MG63 (cell line): ENCODE measurements at regions not wholly inside any gene's neighbourhood (a gene's known extent, or its start where the extent isn't known, plus 50 kb on each side); places are given as distances from the start of the nearest gene placed in this dataset.

Experiments
- DNase-seq: peaks from one replicate; pipeline ENCODE4 v3.0.0-alpha.2; 2020
- H3K27me3 ChIP-seq: fragments of 250-450 bp; sonication (Bioruptor Pico); 2 replicates; pipeline ENCODE4 v1.5.1; 2020; ENCODE audit warnings: mild to moderate bottlenecking, moderate library complexity
- H3K36me3 ChIP-seq: fragments of 250-450 bp; sonication (Bioruptor Pico); 2 replicates; pipeline ENCODE4 v1.5.1; 2020; ENCODE audit warnings: mild to moderate bottlenecking, moderate library complexity
- H3K4me3 ChIP-seq: fragments of 250-450 bp; sonication (Bioruptor Pico); 2 replicates; pipeline ENCODE4 v1.5.1; 2020; ENCODE audit warnings: mild to moderate bottlenecking, moderate library complexity
- H3K9me3 ChIP-seq: fragments of 250-450 bp; sonication (Bioruptor Pico); 2 replicates; pipeline ENCODE4 v1.5.1; 2020; ENCODE audit warnings: mild to moderate bottlenecking, moderate library complexity

GRCh38 chr2:103222969-103223368 lies 461.1 kb downstream of the TMEM182 start:
- no peak for DNase-seq
- Histone ChIP-seq H3K27me3 (no peaks in the 10 kb centered on the region), H3K9me3 (no peaks in the 10 kb centered on the region), H3K36me3 (no peaks in the 10 kb centered on the region), H3K4me3 (no peak overlapping the region)

- no peaks in the 10 kb centered on the region for H3K9me3 ChIP-seq
- no peak for DNase-seq
- H3K27me3 ChIP-seq = no peaks in the 10 kb centered on the region
- no peak overlapping the region for H3K4me3 ChIP-seq
- H3K36me3 ChIP-seq = no peaks in the 10 kb centered on the region
These were observed 469.0 kb downstream of the TMEM182 start for GRCh38 chr2:103230796-103231195.

- H3K36me3 ChIP-seq = no peaks in the 10 kb centered on the region
- no peaks in the 10 kb centered on the region for H3K9me3 ChIP-seq
- no peak overlapping the region for H3K4me3 ChIP-seq
- no peaks in the 10 kb centered on the region for H3K27me3 ChIP-seq
- no peak for DNase-seq
These were observed 471.0 kb downstream of the TMEM182 start for GRCh38 chr2:103232865-103233264.

- Histone ChIP-seq H3K27me3 (no peaks in the 10 kb centered on the region), H3K9me3 (no peaks in the 10 kb centered on the region), H3K4me3 (no peak overlapping the region), H3K36me3 (no peaks in the 10 kb centered on the region)
- no peak for DNase-seq
These were observed 471.9 kb downstream of the TMEM182 start for GRCh38 chr2:103233691-103234090.

- Histone ChIP-seq H3K36me3 (no peaks in the 10 kb centered on the region), H3K27me3 (no peaks in the 10 kb centered on the region), H3K4me3 (no peak overlapping the region), H3K9me3 (no peaks in the 10 kb centered on the region)
- no peak for DNase-seq
These were observed 473.5 kb downstream of the TMEM182 start for GRCh38 chr2:103235283-103235682.

- Histone ChIP-seq H3K9me3 (no peaks in the 10 kb centered on the region), H3K27me3 (no peaks in the 10 kb centered on the region), H3K4me3 (no peak overlapping the region), H3K36me3 (no peaks in the 10 kb centered on the region)
- DNase-seq = no peak
These were observed 487.6 kb downstream of the TMEM182 start for GRCh38 chr2:103249462-103249861.

- Histone ChIP-seq H3K4me3 (no peak overlapping the region), H3K9me3 (no peaks in the 10 kb centered on the region), H3K27me3 (no peaks in the 10 kb centered on the region), H3K36me3 (no peaks in the 10 kb centered on the region)
- DNase-seq = no peak
These were observed 490.9 kb downstream of the TMEM182 start for GRCh38 chr2:103252781-103253180.

- H3K36me3 ChIP-seq = no peaks in the 10 kb centered on the region
- H3K9me3 ChIP-seq = no peaks in the 10 kb centered on the region
- no peak overlapping the region for H3K4me3 ChIP-seq
- DNase-seq = no peak
- H3K27me3 ChIP-seq = no peaks in the 10 kb centered on the region
These were observed 492.8 kb downstream of the TMEM182 start for GRCh38 chr2:103254611-103255010.

- no peaks in the 10 kb centered on the region for H3K27me3 ChIP-seq
- H3K36me3 ChIP-seq = no peaks in the 10 kb centered on the region
- H3K9me3 ChIP-seq = no peaks in the 10 kb centered on the region
- H3K4me3 ChIP-seq = no peak overlapping the region
- no peak for DNase-seq
These were observed 502.4 kb downstream of the TMEM182 start for GRCh38 chr2:103264058-103264768.

GRCh38 chr2:103265521-103265920 lies 503.7 kb downstream of the TMEM182 start:
- no peaks in the 10 kb centered on the region for H3K27me3 ChIP-seq
- no peak for DNase-seq
- H3K36me3 ChIP-seq = no peaks in the 10 kb centered on the region
- H3K9me3 ChIP-seq = no peaks in the 10 kb centered on the region
- H3K4me3 ChIP-seq = no peak overlapping the region

- Histone ChIP-seq H3K27me3 (no peaks in the 10 kb centered on the region), H3K36me3 (no peaks in the 10 kb centered on the region), H3K9me3 (no peaks in the 10 kb centered on the region), H3K4me3 (no peak overlapping the region)
- DNase-seq = no peak
These were observed 507.1 kb downstream of the TMEM182 start for GRCh38 chr2:103268841-103269498.

- no peaks in the 10 kb centered on the region for H3K9me3 ChIP-seq
- H3K27me3 ChIP-seq = no peaks in the 10 kb centered on the region
- H3K4me3 ChIP-seq = no peak overlapping the region
- no peak for DNase-seq
- no peaks in the 10 kb centered on the region for H3K36me3 ChIP-seq
These were observed 515.0 kb downstream of the TMEM182 start for GRCh38 chr2:103276869-103277268.

- H3K36me3 ChIP-seq = no peaks in the 10 kb centered on the region
- no peak for DNase-seq
These were observed 522.9 kb downstream of the TMEM182 start for GRCh38 chr2:103284750-103285149.

GRCh38 chr2:103285354-103285753 lies 523.5 kb downstream of the TMEM182 start:
- DNase-seq = no peak
- H3K27me3 ChIP-seq = no peaks in the 10 kb centered on the region; the same call in 1 of the 2 replicates
- H3K4me3 ChIP-seq = no peak overlapping the region
- H3K36me3 ChIP-seq = no peaks in the 10 kb centered on the region
- H3K9me3 ChIP-seq = no peaks in the 10 kb centered on the region

More at GRCh38 chr2:103284750-103285149, 522.9 kb downstream of the TMEM182 start:
- no peaks in the 10 kb centered on the region; the same call in 1 of the 2 replicates for H3K27me3 ChIP-seq
- H3K4me3 ChIP-seq = no peak overlapping the region
- H3K9me3 ChIP-seq = no peaks in the 10 kb centered on the region

GRCh38 chr2:103287746-103288145 lies 525.9 kb downstream of the TMEM182 start:
- H3K36me3 ChIP-seq = no peaks in the 10 kb centered on the region
- no peak for DNase-seq
- no peaks in the 10 kb centered on the region; the same call in 1 of the 2 replicates for H3K27me3 ChIP-seq
- no peak overlapping the region for H3K4me3 ChIP-seq
- H3K9me3 ChIP-seq = no peaks in the 10 kb centered on the region

- no peak for DNase-seq
- H3K36me3 ChIP-seq = no peaks in the 10 kb centered on the region
- no peak overlapping the region for H3K4me3 ChIP-seq
- no peaks in the 10 kb centered on the region; the same call in 1 of the 2 replicates for H3K27me3 ChIP-seq
- no peaks in the 10 kb centered on the region for H3K9me3 ChIP-seq
These were observed 526.9 kb downstream of the TMEM182 start for GRCh38 chr2:103288696-103289095.

GRCh38 chr2:103289105-103289725 lies 527.4 kb downstream of the TMEM182 start:
- no peaks in the 10 kb centered on the region for H3K36me3 ChIP-seq
- H3K9me3 ChIP-seq = no peaks in the 10 kb centered on the region
- peaks cover 2% of the 10 kb centered on the region for H3K27me3 ChIP-seq
- no peak for DNase-seq
- H3K4me3 ChIP-seq = no peak overlapping the region

- DNase-seq = no peak
- no peak overlapping the region for H3K4me3 ChIP-seq
- no peaks in the 10 kb centered on the region for H3K9me3 ChIP-seq
- peaks cover 2% of the 10 kb centered on the region for H3K27me3 ChIP-seq
- H3K36me3 ChIP-seq = no peaks in the 10 kb centered on the region
These were observed 530.7 kb downstream of the TMEM182 start for GRCh38 chr2:103292573-103292972.
